ENCODE measurements at regions not wholly inside any gene's neighbourhood (a gene's known extent, or its start where the extent isn't known, plus 50 kb on each side); places are given as distances from the start of the nearest gene placed in this dataset.

DNA sequence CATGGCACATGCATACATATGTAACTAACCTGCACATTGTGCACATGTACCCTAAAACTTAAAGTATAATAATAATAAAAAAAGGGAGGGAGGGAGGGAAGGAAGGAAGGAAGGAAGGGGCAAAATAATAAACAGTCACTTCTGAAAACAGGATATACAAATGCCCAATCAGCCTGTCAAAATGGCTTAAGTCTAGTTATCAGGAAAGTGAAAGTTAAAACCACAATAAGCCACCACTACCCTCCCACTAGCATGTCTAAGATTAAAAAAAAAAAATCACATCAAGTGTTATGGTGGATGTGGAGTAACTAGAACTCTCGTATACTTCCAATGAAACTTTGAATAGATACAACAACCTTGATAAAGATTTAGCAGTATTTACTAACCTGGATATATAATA, 145.6 kb upstream of the GMNC start:
- Histone ChIP-seq H3K4me1 (peaks cover 26% of the 10 kb centered on the region), H3K36me3 (no peaks in the 10 kb centered on the region), H3K4me3 (no peak overlapping the region), H3K27me3 (no peaks in the 10 kb centered on the region), H2AFZ (replicated peaks) (no peak overlapping the region), H3K4me2 (no peak overlapping the region), H3F3A (ENCODE audit: low read depth) (peaks cover 14% of the 10 kb centered on the region), H4K20me1 (ENCODE audit: low read depth) (peaks cover 7% of the 10 kb centered on the region), H3K9ac (no peak overlapping the region), H3K9me3 (ENCODE audit: low read depth) (no peaks in the 10 kb centered on the region), H3K27ac (no peak overlapping the region), H3K79me2 (ENCODE audit: low read depth) (no peaks in the 10 kb centered on the region)
- TF ChIP-seq, protein P1, sequence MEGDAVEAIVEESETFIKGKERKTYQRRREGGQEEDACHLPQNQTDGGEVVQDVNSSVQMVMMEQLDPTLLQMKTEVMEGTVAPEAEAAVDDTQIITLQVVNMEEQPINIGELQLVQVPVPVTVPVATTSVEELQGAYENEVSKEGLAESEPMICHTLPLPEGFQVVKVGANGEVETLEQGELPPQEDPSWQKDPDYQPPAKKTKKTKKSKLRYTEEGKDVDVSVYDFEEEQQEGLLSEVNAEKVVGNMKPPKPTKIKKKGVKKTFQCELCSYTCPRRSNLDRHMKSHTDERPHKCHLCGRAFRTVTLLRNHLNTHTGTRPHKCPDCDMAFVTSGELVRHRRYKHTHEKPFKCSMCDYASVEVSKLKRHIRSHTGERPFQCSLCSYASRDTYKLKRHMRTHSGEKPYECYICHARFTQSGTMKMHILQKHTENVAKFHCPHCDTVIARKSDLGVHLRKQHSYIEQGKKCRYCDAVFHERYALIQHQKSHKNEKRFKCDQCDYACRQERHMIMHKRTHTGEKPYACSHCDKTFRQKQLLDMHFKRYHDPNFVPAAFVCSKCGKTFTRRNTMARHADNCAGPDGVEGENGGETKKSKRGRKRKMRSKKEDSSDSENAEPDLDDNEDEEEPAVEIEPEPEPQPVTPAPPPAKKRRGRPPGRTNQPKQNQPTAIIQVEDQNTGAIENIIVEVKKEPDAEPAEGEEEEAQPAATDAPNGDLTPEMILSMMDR (IDR thresholded peaks at IDR 0.05): no peak
- no peak for TF ChIP-seq EZH2phosphoT487 (IDR thresholded peaks at IDR 0.05)
- no peak for DNase-seq (ENCODE audit: low spot score)
- Mint-ChIP-seq H3K36me3 (no peaks in the 10 kb centered on the region), H3K4me1 (peaks cover 20% of the 10 kb centered on the region), H3K27ac (no peak overlapping the region), H3K4me3 (no peak overlapping the region), H3K9me3 (peaks cover 12% of the 10 kb centered on the region), H3K27me3 (ENCODE audit: insufficient read depth, low read depth) (no peaks in the 10 kb centered on the region)

DNA sequence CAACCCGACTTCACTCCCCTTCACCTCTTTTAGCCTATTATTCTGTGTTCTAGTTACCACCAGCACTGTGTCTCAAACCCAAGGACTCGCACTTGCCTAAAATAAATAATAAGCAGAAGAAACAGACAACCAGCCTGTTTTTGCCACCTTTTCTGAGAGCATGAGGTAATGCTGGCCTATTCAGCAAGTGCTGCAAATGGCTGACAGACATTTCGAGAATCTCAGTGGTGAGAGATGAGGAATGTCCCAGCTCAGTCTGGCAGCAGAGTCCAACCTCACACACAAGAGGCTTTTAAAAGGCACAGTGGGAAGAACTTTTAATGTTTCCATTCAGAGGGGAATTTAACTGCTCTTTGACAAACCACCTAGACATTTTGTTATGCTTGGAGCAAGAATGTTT, 143.3 kb upstream of the GMNC start:
- Histone ChIP-seq H3K4me1 (peaks cover 26% of the 10 kb centered on the region), H3K27me3 (no peaks in the 10 kb centered on the region), H3K79me2 (ENCODE audit: low read depth) (no peaks in the 10 kb centered on the region), H3K4me2 (peak overlapping the region; percentile 62), H3K36me3 (no peaks in the 10 kb centered on the region), H3F3A (ENCODE audit: low read depth) (peaks cover 14% of the 10 kb centered on the region), H3K27ac (no peak overlapping the region), H3K9ac (no peak overlapping the region), H3K4me3 (no peak overlapping the region), H4K20me1 (ENCODE audit: low read depth) (peaks cover 7% of the 10 kb centered on the region), H2AFZ (replicated peaks) (no peak overlapping the region), H3K9me3 (ENCODE audit: low read depth) (no peaks in the 10 kb centered on the region)
- TF ChIP-seq, protein P1 (IDR thresholded peaks at IDR 0.05): no peak
- TF ChIP-seq EZH2phosphoT487 (IDR thresholded peaks at IDR 0.05): peak; percentile 14
- peak overlapping the region; percentile 92 for H3K27ac Mint-ChIP-seq
- H3K9me3 Mint-ChIP-seq: peaks cover 5% of the 10 kb centered on the region
- peak; percentile 62 for DNase-seq (ENCODE audit: low spot score)
- no peaks in the 10 kb centered on the region for H3K27me3 Mint-ChIP-seq (ENCODE audit: insufficient read depth, low read depth)
- peaks cover 20% of the 10 kb centered on the region for H3K4me1 Mint-ChIP-seq
- H3K36me3 Mint-ChIP-seq: no peaks in the 10 kb centered on the region
- peak overlapping the region; percentile 53 for H3K4me3 Mint-ChIP-seq

DNA sequence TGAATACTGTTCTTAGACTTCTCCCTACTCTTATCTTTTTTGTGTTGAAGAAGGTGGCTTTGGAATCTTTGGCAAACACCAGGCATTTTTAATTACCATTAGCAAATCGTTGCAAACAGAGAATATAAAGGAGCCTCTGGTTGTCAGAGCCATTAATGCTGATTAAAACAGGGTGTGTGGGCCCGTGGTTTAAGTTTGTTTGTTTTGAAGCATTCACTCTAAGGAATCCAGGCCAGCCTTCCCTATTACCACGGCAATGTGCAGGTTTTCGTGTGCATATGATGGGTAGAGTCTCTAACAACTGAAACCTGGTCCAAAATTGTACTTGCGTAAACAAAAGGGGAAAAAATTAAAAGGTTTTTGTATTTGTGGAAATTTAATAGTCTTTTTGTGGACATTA, 141.2 kb upstream of the GMNC start:
- H3F3A ChIP-seq (ENCODE audit: low read depth): peaks cover 14% of the 10 kb centered on the region
- Mint-ChIP-seq H3K4me1 (peaks cover 20% of the 10 kb centered on the region), H3K27ac (no peak overlapping the region), H3K27me3 (ENCODE audit: insufficient read depth, low read depth) (no peaks in the 10 kb centered on the region), H3K9me3 (peaks cover 2% of the 10 kb centered on the region), H3K4me3 (no peak overlapping the region), H3K36me3 (no peaks in the 10 kb centered on the region)
- no peak overlapping the region for H3K4me3 ChIP-seq
- H3K79me2 ChIP-seq (ENCODE audit: low read depth): no peaks in the 10 kb centered on the region
- peaks cover 7% of the 10 kb centered on the region for H4K20me1 ChIP-seq (ENCODE audit: low read depth)
- no peak overlapping the region for H3K27ac ChIP-seq
- no peaks in the 10 kb centered on the region for H3K9me3 ChIP-seq (ENCODE audit: low read depth)
- H2AFZ ChIP-seq (replicated peaks): no peak overlapping the region
- H3K27me3 ChIP-seq: no peaks in the 10 kb centered on the region
- peaks cover 26% of the 10 kb centered on the region for H3K4me1 ChIP-seq
- DNase-seq (ENCODE audit: low spot score): peak; percentile 30
- no peak overlapping the region for H3K4me2 ChIP-seq
- H3K9ac ChIP-seq: no peak overlapping the region
- TF ChIP-seq, protein P1 (IDR thresholded peaks at IDR 0.05): no peak
- TF ChIP-seq EZH2phosphoT487 (IDR thresholded peaks at IDR 0.05) (no peak), EZH2 (IDR thresholded peaks at IDR 0.05) (no peak)
- no peaks in the 10 kb centered on the region for H3K36me3 ChIP-seq

Data from neural progenitor cell (in vitro differentiated cells).